GM19238 (cell line): ENCODE measurements at regions not wholly inside any gene's neighbourhood (a gene's known extent, or its start where the extent isn't known, plus 50 kb on each side); places are given as distances from the start of the nearest gene placed in this dataset.

Experiments
- DNase-seq: peaks from one replicate; pipeline ENCODE4 v3.0.0; 2011; ENCODE audit warnings: low spot score; ENCODE audit not compliant: insufficient read length

DNA sequence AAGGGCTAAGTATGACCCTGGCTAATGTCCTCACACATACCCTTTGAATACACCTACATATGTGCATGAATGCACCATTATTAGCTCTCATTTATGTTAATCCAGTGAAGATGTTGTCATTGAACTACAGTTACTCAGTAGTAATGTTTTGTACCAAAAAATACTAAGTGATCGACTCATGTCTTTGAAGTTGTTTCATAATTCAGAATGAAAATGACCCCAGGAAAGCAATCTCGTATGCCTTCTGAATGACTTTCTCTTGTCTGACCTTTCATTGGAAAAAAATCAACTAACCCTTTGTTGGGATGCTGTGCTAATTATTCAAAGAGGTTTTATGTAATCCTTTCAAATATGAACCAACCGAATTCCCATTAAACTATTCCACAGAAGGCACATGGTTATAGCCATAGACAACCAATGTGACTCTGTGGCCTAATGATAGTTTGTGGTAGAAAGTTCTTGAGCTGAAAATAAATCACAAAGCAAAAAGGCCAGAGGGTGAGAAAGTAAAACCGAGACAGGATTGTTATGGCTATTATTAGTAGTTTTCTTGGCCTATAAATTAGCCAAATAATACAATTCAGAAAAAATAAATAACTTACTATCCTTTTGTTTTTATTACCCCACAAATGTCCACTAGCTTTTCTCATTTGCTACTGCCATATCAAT, 86.8 kb upstream of the STARD13 start:
- DNase-seq: no peak

DNA sequence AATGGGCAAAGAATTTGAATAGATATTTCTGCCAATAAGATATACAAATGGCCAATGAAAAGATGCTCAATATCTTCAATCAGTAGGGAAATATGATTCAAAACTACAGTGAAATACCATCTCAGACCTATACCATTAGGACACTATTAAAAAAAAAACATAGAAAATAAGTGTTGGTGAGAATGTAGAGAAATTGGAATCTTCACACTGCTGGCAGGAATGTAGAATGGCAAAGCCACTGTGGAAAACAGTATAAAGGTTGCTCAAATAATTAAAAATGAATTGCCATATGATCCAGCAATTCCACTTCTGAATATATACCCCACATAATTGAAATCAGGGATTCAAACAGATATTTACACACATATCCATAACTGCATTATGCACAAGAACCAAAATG, 88.1 kb upstream of the STARD13 start:
- no peak for DNase-seq

DNA sequence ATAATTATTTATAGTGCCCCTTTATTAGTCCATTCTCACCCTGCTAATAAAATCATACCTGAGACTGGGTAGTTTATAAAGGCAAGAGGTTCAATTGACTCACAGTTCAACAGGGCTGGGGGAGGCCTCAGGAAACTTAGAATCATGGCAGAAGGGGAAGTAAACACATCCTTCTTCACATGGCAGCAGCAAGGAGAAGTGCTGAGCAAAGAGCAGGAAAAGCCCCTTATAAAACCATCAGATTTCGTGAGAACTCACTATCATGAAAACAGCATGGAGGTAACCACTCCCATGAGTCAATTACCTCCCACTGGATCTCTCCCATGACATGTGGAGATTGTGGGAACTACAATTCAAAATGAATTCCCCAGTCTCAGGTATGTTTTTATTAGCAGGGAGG, 89.9 kb upstream of the STARD13 start:
- DNase-seq: no peak

DNA sequence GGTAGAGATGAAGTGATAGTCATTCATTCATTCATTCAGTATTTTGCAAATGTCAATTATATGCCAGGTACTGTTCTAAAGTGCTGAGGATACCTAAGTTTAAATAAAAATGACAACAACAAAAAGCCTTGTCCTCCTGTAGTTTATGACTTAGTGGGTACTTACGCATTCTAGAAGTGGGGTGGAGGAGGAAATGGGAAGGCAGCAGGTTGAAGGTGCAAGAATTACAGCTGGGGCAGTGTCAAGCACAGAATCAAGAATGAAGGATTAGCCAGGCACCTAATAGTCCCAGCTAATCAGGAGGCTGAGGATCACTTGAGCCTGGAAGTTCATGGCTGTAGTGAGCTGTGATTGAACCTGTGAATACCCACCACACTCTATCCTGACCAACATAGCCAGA, 90.7 kb upstream of the STARD13 start:
- no peak for DNase-seq

DNA sequence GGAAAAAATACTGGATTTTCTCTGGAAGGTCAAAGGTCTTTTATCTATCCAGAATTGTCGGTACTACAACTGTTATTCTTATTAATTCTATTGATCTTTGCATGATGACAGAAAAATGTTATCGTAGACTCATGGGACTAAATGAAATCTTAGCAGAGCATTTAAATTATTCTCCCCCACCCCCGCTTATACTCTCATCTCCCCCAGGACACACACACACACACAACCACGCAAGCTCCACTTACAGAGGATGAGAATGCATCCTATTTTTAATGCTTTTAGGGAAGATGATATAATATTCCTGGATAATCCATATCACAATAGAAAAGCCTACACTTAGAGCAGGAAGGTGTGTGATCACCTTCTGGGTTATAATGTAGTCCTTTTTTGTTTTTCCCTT, 91.9 kb upstream of the STARD13 start:
- DNase-seq: no peak

DNA sequence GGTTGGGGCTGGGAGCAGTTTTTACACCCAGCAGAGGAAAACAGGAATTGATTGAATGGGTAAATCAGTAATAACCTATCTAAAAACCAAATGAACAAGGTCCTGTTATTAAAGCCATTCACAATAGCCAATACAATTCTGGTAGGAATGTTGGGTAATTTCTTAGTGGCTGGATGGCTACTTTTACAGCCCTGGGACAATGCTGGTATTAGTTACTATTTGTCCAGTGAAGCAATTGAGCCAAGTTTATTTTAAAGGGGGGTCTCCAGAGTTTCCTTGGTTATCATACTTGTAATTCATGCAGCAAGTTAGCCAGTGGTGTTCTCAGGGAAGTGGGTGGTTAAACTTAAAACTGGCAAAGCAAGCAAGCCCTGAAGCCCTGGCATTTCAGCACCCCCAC, 92.3 kb upstream of the STARD13 start:
- no peak for DNase-seq

DNA sequence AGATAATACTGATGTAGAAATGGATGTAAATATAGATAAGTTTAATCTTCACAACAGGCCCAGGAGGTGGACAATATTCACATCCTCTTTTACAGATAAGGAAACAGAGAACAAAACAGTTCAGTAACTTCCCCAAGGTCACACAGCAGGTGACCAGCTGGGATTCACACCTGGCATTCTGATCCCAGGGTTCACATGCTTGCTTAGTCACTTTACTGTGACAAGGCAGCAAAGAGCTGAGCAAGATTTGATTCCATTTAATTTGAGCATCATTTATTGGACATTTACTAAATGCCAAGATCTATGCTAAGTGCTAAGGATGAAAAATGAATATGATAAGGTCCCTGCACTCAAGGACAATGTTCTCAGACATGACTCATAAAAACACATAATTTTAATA, 94.1 kb upstream of the STARD13 start:
- DNase-seq: no peak

DNA sequence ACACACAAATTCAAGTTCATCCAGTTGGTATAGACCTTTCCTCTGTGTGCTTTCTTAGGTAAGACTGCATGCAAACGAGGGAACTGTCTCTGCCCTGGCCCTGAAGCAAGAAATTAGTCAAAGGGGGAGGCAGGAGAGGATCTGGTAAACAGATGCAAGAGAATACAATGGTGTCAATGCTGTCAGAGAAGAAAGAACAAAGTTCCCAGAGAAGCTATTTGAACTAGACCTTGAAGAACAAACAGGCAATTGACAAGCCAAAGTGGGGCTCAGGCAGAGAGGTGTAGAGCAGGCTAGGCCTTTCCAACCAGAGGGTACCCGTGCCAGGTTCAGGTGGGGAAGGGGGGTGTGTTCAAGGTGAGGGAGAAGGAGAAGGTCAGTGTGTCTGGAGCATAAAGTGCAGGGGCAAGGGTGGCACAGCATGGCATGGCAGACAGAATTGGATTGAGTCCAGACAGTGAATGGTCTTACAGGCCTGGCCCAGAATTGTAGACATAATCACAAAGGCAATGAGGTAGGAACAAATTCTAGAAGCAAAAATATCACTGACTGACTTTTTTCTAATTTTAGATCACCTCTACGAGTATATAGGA, 95.0 kb upstream of the STARD13 start:
- DNase-seq: no peak

DNA sequence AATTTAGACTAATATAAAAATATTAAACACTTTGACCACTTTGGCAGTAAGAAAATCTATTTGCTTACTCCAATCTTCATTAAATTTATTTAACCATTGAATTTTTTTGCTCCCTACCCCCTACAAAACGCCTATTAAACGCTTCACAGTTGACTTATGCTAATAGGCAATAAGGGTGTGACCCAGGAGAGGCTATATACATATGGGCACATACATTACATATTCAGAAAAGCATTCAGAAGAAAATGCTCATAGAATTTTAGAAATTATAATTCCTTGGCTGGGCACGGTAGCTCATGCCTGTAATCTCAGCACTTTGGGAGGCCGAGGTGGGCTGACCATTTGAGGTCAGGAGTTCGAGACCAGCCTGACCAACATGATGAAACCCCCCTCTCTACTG, 95.6 kb upstream of the STARD13 start:
- DNase-seq: no peak

DNA sequence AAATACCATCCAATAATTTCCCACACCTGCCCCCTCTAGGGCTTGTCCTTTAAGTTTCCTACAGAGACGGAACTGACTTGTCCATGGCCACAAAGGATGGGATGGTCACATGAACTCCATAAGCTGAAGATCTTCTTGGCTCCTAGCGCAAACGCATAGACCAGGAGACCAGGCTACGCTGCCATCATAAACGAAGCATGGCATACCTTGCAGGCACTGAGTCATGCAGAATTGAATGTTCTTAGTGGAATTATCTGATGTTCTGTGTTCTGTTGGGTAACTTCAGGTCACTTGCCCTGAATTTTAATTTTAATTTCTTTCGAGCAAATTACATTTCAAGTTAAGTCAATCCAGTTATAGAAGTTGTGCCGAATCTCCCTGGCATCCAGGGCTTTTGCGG, 96.4 kb upstream of the STARD13 start:
- DNase-seq: no peak

DNA sequence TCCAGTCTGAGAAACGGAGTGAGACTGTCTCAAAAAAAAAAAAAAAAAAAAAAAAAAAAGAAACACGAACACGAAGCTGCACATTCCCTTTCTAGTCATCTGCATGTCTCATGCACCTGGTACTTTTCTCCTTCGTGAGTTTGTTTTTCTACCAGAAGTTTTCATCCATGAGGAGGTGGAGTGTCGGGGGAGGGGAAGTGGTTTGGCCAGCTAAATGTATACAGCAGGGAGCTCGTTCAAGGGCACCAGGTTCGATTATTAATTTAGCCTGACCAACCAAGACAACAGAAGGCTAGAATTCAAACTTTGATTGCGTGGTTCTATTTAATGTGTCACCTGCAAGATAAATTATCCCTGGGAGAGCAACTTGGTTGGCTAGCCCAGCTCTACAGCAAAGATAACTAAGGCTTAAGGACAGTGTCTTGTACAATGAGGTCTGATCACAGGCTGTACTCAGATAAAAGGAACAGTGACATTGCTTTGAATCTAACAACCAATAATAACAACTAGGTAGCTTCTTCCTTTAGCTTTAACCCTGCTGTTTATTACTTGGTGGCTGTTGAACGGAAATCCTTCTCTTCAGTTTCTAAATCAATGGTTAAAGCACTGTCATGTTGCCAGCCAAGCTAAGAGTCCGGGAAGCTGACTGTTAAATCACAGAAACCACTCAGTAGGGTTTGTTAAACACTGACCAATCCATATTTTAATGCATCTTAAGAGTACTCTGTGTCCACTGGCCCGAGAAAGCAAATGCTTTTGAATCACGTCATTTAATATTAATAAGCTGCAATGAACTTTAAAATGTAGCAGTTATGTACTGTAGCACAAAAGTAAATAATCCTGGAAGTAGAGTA, 98.4 kb upstream of the STARD13 start:
- DNase-seq: no peak

DNA sequence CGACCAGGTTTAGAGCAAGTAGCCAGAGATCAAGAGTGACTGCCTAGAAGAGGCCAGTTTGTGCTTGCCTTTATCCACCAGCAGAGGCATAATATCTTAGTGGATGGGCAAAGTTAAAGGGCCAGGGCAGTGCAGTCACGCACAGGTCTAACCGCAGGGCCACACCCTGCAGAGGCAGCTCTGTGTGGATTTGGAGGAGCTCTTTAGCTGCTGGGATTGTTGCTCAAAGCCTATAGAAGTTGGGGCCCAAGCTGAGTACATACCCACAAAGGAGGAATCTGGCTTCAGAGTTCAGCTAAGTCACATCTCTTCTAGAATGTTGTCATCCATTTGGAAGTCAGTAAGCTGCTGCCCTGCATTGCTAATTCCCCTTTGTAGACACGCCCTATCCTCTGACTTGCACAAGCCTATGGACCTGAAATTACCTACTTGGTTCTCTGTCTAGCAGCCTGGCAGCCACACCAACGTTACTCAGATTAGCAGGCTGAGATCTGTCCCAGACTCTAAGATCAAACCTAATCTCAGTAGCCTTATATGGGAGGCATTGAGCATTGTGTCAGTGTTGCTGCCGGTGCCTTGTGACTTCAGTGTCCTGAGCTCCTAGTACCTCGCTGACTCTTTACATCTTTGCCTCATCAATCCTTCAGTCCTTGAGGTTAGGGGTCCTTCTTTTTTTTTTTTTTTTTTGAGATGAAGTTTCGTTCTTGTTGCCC, 102.9 kb upstream of the STARD13 start:
- DNase-seq: no peak

DNA sequence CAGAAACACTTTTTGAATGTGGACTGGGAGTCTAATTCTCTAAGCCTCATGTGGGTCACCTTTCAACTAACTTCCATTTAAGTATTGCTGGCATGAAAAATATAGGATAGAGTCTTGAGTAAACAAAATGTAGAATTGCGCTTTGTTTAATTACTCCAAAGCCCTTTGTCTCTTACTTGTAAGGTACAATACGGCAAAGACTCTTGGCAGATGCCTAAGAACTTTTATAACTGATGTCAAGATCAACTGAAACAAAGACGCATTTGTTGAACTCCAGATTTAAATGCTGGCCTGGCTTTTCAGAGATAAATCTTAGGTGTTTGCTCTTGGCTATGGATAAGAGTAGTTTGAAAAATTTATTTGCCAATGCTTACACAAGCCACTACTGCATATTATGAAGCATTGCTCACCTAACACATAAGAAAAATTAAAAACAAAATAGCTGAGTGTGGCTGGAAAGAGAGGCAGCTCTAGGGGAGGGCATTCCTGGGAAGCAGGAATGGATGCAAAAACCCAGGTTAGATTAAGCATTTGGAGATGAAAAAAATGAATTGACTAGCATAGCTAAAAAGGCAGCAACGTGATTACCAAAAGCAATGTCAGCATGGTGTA, 107.3 kb upstream of the STARD13 start:
- DNase-seq: no peak

DNA sequence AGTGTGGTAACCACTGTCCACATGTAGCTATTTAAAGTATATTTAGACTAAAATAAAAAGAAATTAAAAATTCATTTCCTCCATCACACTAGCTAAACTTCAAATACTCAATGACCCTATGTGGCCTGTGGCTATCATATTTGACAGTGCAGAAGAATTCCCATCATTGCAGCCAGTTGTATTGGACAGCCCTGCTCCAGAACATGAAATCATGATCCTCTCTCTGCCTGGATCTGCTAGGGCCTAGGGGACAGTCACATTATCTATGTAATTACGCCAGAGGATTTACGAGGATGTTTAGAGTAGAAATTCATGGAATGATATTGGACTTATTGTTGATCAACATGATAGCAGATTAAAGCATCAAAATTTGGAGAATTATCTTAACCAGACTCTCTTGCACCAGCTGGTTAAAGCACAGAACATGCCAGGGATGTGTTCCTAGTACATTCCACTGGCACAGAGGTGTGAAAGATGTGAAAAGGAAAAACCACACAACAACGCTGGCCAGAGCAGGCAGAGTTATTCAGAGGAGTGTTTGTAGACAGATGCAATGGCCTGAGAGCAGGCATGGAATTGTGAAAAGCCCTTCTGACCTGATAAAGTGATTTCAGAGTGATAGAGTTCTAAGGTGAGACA, 108.9 kb upstream of the STARD13 start:
- DNase-seq: no peak

DNA sequence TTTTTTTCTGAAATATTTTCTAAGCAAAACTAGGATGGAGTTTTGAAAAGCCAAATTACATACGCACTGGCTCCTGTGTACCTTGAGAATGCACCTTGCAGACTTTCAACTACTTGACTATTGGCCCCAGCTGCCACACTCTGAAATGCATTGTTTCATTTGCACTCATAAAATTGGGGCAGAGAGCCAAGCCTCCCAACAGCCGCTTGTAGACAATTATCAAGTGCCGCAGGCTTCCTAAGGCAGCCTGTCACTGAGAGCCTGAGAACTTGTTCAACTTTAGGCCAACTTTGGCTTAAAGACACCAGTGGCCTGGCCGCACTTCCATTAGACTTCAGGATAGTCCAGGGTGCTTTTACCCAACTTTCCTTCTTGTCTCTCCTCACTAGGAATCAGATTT, 115.7 kb upstream of the STARD13 start:
- no peak for DNase-seq

DNA sequence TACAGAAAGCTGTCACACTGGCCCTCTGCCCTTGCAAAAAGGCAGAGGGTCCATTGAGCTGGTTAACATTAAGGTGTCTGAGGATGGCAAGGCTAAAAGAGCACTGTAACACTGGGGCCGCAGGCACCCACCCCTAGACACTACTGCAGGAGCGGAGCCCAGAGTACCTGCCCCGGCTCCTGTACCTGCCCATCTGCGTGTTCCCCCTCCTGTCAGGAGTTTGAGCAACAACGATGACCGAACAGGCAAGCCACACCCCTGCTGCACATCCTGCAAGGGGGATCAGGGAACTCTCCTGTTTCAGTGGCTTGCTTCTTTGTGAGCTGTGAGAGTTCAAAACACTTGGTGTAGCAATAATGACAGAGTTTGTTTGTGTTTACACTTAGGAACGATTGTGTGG, 117.4 kb upstream of the STARD13 start:
- DNase-seq: no peak

DNA sequence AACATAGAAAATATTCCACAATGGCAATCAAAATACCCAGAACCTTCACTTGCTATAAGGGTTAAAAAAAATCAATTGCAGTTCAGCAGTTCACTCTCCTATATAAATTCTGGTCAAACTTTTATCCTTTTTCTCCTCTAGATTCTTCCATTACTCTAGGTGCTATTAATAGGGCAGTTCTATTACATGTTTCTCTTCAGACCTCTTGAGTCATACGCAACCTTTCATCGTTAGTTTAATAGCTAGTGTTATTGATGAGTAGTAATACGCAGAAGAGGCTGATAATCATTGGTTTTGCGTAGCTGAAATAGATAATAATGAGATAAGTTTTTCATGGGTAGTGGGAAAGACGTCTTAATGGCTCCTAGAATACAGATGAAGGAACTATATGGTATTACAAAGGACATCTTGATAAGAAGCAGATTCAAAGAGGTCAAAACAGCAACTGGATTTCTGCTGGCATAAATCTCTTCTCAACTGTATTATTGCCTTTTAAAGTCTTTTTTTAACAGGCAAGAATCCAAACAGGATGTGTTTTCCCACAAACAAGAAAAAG, 118.3 kb upstream of the STARD13 start:
- no peak for DNase-seq

DNA sequence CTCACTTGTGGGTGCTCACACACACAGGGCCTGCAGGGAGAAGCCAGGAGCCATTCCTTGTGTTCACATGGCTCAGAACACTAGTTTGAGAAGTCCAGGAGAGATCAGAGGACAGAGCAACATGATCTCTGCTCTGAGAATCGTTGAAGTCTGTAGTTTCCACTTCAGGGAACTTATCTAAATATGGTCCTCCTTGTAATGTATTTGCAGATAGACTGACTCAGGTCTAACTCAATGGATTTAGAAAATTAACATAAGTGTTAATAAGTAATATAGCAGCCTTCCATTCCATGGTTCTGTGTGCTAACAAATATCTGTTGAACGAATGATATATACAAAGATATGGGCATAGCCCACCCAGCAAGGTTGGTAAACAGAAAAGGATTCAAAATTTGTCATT, 119.8 kb upstream of the STARD13 start:
- DNase-seq: no peak

DNA sequence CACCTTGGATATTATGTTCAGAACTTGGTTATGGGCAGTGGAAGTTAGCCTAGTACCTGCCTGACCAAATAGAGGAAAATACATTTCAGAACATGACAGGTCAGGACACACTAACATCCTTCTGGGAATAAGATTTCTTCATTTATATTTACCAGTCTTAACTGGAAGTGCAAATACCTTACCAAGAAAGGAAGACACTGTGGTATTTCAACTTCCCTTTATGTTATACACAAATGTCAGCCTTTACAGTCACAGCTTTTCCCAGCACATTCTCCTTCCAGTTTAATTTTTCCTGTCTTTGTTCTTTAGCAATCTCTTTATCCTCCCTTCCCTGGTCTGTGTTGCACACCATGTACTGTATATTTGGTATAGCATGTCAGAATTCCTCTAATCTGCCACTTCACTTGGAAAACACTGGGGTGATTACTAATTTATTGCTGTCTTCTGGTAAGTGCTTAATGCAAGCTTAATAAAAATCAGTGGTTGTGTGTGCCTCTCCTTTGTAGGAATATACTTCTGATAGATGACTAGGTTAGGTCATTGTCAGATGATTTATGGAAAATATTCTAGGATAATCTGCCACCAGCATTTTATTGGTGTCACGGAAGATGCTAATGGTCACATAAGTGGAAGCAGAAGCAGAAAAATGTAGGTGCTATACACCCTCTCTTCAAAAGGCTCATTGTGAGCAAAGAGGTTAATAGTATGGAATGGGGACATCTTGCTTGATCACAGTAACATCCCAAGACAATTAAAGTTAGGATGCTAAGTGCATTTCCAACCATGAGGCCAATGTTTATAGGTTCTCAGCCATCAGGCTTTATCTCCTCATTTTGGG, 124.3 kb upstream of the STARD13 start:
- DNase-seq: no peak

DNA sequence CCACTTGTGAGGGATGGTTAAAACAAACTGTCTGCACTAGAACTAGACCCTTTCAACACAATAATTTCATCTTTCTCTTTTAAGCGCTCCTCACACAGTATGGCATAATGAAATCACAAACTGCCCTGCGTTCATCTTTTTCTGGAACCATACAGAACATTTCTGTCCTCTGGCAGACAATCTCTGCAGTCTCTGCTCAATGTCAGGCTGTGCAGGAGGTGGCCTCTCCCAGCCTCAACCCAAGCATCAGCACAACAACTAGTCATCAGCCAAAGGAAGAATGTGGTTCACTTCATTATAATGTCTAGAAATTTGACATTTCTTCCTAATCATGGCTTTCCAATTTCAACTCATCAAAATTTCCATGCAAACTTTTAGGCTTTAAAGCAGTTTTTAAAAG, 125.1 kb upstream of the STARD13 start:
- no peak for DNase-seq
